ENCODE measurements at regions not wholly inside any gene's neighbourhood (a gene's known extent, or its start where the extent isn't known, plus 50 kb on each side); places are given as distances from the start of the nearest gene placed in this dataset.

DNA sequence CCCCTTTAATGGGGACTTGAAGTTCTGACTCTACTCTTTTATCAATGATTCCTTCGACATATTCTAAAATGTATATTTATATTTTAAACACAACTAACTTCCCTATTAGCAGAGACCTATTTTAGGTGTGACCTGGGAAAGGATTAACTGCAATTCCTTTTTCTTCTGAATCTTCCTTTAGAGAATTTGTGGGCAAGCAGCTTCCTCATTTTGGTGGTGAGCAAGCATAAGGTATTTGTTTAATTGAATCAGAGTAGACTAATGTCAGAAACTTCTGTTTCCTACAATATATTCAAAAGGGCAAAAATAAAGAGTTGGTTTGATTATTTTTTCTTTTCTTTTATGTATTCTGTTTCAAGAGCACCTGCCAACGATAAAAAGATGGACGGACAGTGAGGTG lies 237.0 kb downstream of the IKZF2 start:
- TF ChIP-seq, protein P1, sequence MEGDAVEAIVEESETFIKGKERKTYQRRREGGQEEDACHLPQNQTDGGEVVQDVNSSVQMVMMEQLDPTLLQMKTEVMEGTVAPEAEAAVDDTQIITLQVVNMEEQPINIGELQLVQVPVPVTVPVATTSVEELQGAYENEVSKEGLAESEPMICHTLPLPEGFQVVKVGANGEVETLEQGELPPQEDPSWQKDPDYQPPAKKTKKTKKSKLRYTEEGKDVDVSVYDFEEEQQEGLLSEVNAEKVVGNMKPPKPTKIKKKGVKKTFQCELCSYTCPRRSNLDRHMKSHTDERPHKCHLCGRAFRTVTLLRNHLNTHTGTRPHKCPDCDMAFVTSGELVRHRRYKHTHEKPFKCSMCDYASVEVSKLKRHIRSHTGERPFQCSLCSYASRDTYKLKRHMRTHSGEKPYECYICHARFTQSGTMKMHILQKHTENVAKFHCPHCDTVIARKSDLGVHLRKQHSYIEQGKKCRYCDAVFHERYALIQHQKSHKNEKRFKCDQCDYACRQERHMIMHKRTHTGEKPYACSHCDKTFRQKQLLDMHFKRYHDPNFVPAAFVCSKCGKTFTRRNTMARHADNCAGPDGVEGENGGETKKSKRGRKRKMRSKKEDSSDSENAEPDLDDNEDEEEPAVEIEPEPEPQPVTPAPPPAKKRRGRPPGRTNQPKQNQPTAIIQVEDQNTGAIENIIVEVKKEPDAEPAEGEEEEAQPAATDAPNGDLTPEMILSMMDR (IDR thresholded peaks at IDR 0.05): no peak
- TF ChIP-seq POLR2A (IDR thresholded peaks at IDR 0.05): no peak

All from esophagus squamous epithelium (tissue), 4 donors.